ENCODE measurements at regions not wholly inside any gene's neighbourhood (a gene's known extent, or its start where the extent isn't known, plus 50 kb on each side); places are given as distances from the start of the nearest gene placed in this dataset.

GRCh38 chr17:26809033-26809432 is 484.9 kb upstream of the WSB1 start:
- H3K27me3 ChIP-seq (ENCODE audit: control insufficient read depth, insufficient read depth, low read length) = no peaks in the 10 kb centered on the region
- DNase-seq = no peak
- H3K4me3 ChIP-seq (ENCODE audit: insufficient read depth, low read depth, low read length) = no peak overlapping the region
- no peaks in the 10 kb centered on the region for H3K36me3 ChIP-seq (replicated peaks; ENCODE audit: control insufficient read depth, insufficient read depth, low read length)

GRCh38 chr17:26818736-26819135 is 475.2 kb upstream of the WSB1 start:
- Histone ChIP-seq H3K36me3 (replicated peaks; ENCODE audit: control insufficient read depth, insufficient read depth, low read length) (no peaks in the 10 kb centered on the region), H3K27me3 (ENCODE audit: control insufficient read depth, insufficient read depth, low read length) (no peaks in the 10 kb centered on the region), H3K4me3 (ENCODE audit: insufficient read depth, low read depth, low read length) (no peak overlapping the region)
- no peak for DNase-seq

All from H7 (cell line).